Umbilical cord (tissue), 1 donor: ENCODE measurements at regions not wholly inside any gene's neighbourhood (a gene's known extent, or its start where the extent isn't known, plus 50 kb on each side); places are given as distances from the start of the nearest gene placed in this dataset.
A peak's percentile ranks its signal among the peaks of the same experiment; 100 is the strongest.
"Not testable (repeated sequence)": the region's sequence is repeated elsewhere in the genome, so short reads cannot be mapped to it uniquely, and the experiment has no call there.

Experiments
- DNase-seq: peaks from one replicate; pipeline ENCODE4 v3.0.0-alpha.2; 2015; ENCODE audit warnings: low spot score

- DNase-seq = no peak
Observed at GRCh38 chr2:149872041-149872440, 284.5 kb upstream of the MMADHC start.

GRCh38 chr2:149871091-149871885, 283.7 kb upstream of the MMADHC start:
- no peak for DNase-seq

GRCh38 chr2:149863227-149863626, 275.7 kb upstream of the MMADHC start:
- no peak for DNase-seq

- DNase-seq = no peak
Observed at GRCh38 chr2:149861034-149861433, 273.5 kb upstream of the MMADHC start.

- peak; percentile 32 for DNase-seq
Observed at GRCh38 chr2:149860276-149860921, 272.8 kb upstream of the MMADHC start.

- DNase-seq = peak; percentile 47
Observed at GRCh38 chr2:149858901-149859634, 271.5 kb upstream of the MMADHC start.

GRCh38 chr2:149858216-149858615, 270.6 kb upstream of the MMADHC start:
- DNase-seq = peak; percentile 39

GRCh38 chr2:149857344-149857743, 269.8 kb upstream of the MMADHC start:
- DNase-seq = no peak

- not testable (repeated sequence) for DNase-seq
Observed at GRCh38 chr2:149855859-149856258, 268.3 kb upstream of the MMADHC start.

- no peak for DNase-seq
Observed at GRCh38 chr2:149849591-149849990, 262.0 kb upstream of the MMADHC start.

- no peak for DNase-seq
Observed at GRCh38 chr2:149849136-149849535, 261.6 kb upstream of the MMADHC start.

- no peak for DNase-seq
Observed at GRCh38 chr2:149841396-149841795, 253.8 kb upstream of the MMADHC start.

GRCh38 chr2:149832324-149832723, 244.7 kb upstream of the MMADHC start:
- peak; percentile 17 for DNase-seq

- no peak for DNase-seq
Observed at GRCh38 chr2:149828520-149829210, 241.1 kb upstream of the MMADHC start.

GRCh38 chr2:149827585-149828126, 240.1 kb upstream of the MMADHC start:
- DNase-seq = peak; percentile 25

- no peak for DNase-seq
Observed at GRCh38 chr2:149826471-149827125, 239.0 kb upstream of the MMADHC start.

- no peak for DNase-seq
Observed at GRCh38 chr2:149825473-149825872, 237.9 kb upstream of the MMADHC start.

GRCh38 chr2:149824136-149824535, 236.6 kb upstream of the MMADHC start:
- DNase-seq = no peak

- no peak for DNase-seq
Observed at GRCh38 chr2:149819356-149819957, 231.9 kb upstream of the MMADHC start.

- no peak for DNase-seq
Observed at GRCh38 chr2:149816756-149817551, 229.4 kb upstream of the MMADHC start.
